ENCODE measurements at regions not wholly inside any gene's neighbourhood (a gene's known extent, or its start where the extent isn't known, plus 50 kb on each side); places are given as distances from the start of the nearest gene placed in this dataset.

- no peak for DNase-seq
Observed at GRCh38 chr4:177699365-177700213, 257.4 kb upstream of the AGA start.

GRCh38 chr4:177706916-177707315, 264.7 kb upstream of the AGA start:
- DNase-seq, result no peak

GRCh38 chr4:177713454-177713853, 271.2 kb upstream of the AGA start:
- no peak for DNase-seq

GRCh38 chr4:177717407-177717806, 275.2 kb upstream of the AGA start:
- DNase-seq, result no peak

- no peak for DNase-seq
Observed at GRCh38 chr4:177718514-177718913, 276.3 kb upstream of the AGA start.

- DNase-seq, result no peak
Observed at GRCh38 chr4:177726111-177726510, 283.9 kb upstream of the AGA start.

GRCh38 chr4:177728361-177729152, 286.3 kb upstream of the AGA start:
- no peak for DNase-seq

- no peak for DNase-seq
Observed at GRCh38 chr4:177729681-177730080, 287.4 kb upstream of the AGA start.

GRCh38 chr4:177737387-177737940, 295.2 kb upstream of the AGA start:
- DNase-seq, result no peak

GRCh38 chr4:177740563-177740962, 298.3 kb upstream of the AGA start:
- no peak for DNase-seq

GRCh38 chr4:177759729-177760128, 317.5 kb upstream of the AGA start:
- no peak for DNase-seq

- DNase-seq, result no peak
Observed at GRCh38 chr4:177761692-177762091, 319.5 kb upstream of the AGA start.

GRCh38 chr4:177769155-177769554, 326.9 kb upstream of the AGA start:
- no peak for DNase-seq

GRCh38 chr4:177770776-177771175, 328.5 kb upstream of the AGA start:
- DNase-seq, result no peak

- DNase-seq, result no peak
Observed at GRCh38 chr4:177771645-177772044, 329.4 kb upstream of the AGA start.

GRCh38 chr4:177778623-177779022, 336.4 kb upstream of the AGA start:
- no peak for DNase-seq

- no peak for DNase-seq
Observed at GRCh38 chr4:177785000-177785399, 342.8 kb upstream of the AGA start.

GRCh38 chr4:177789610-177790009, 347.4 kb upstream of the AGA start:
- no peak for DNase-seq

GRCh38 chr4:177791188-177791587, 349.0 kb upstream of the AGA start:
- DNase-seq, result no peak

GRCh38 chr4:177796841-177797240, 354.6 kb upstream of the AGA start:
- DNase-seq, result no peak

- DNase-seq, result no peak
Observed at GRCh38 chr4:177798161-177798560, 355.9 kb upstream of the AGA start.

GRCh38 chr4:177802162-177802561, 359.9 kb upstream of the AGA start:
- DNase-seq, result no peak

GRCh38 chr4:177802661-177803060, 360.4 kb upstream of the AGA start:
- DNase-seq, result no peak

GRCh38 chr4:177803151-177803550, 360.9 kb upstream of the AGA start:
- no peak for DNase-seq
